ENCODE measurements at regions not wholly inside any gene's neighbourhood (a gene's known extent, or its start where the extent isn't known, plus 50 kb on each side); places are given as distances from the start of the nearest gene placed in this dataset.

DNA sequence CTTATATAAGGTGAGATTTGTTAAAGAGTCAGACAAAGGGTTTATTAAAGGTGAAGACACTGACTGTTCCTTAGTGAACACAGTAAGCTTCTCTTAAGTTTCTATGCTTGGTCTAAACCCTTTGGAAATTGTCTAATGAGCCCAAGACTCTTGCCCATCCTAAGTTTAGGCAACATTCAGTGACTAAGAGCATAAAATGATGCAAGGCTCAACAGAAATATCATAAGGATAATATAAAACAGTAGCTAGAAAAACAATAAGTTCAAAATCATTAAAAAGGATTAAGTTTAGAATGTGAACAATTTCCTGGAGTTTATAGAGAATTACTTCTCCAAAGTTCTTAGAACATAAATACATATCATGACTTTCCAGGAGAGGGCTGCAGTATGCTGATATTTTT, 108.9 kb upstream of the PDC start:
- TF ChIP-seq POLR2A (IDR thresholded peaks at IDR 0.05; ENCODE audit: low read depth, low read length), result no peak
- TF ChIP-seq, protein P1, sequence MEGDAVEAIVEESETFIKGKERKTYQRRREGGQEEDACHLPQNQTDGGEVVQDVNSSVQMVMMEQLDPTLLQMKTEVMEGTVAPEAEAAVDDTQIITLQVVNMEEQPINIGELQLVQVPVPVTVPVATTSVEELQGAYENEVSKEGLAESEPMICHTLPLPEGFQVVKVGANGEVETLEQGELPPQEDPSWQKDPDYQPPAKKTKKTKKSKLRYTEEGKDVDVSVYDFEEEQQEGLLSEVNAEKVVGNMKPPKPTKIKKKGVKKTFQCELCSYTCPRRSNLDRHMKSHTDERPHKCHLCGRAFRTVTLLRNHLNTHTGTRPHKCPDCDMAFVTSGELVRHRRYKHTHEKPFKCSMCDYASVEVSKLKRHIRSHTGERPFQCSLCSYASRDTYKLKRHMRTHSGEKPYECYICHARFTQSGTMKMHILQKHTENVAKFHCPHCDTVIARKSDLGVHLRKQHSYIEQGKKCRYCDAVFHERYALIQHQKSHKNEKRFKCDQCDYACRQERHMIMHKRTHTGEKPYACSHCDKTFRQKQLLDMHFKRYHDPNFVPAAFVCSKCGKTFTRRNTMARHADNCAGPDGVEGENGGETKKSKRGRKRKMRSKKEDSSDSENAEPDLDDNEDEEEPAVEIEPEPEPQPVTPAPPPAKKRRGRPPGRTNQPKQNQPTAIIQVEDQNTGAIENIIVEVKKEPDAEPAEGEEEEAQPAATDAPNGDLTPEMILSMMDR (IDR thresholded peaks at IDR 0.05; ENCODE audit: extremely low read depth in 1 of 2, insufficient read depth in 1 of 2, low read depth in 1 of 2, low read length in 2 of 2), result no peak
- TF ChIP-seq POLR2AphosphoS5 (IDR thresholded peaks at IDR 0.05; ENCODE audit: insufficient read depth, low read depth, low read length), result no peak
- TF ChIP-seq, protein P2, sequence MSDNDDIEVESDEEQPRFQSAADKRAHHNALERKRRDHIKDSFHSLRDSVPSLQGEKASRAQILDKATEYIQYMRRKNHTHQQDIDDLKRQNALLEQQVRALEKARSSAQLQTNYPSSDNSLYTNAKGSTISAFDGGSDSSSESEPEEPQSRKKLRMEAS (IDR thresholded peaks at IDR 0.05; ENCODE audit: insufficient read depth, insufficient read length), result no peak
- TF ChIP-seq EZH2 (IDR thresholded peaks at IDR 0.05; ENCODE audit: borderline replicate concordance, low read depth, low read length, severe bottlenecking), result no peak
